ENCODE measurements at regions not wholly inside any gene's neighbourhood (a gene's known extent, or its start where the extent isn't known, plus 50 kb on each side); places are given as distances from the start of the nearest gene placed in this dataset.
"Not testable (repeated sequence)": the region's sequence is repeated elsewhere in the genome, so short reads cannot be mapped to it uniquely, and the experiment has no call there.

DNA sequence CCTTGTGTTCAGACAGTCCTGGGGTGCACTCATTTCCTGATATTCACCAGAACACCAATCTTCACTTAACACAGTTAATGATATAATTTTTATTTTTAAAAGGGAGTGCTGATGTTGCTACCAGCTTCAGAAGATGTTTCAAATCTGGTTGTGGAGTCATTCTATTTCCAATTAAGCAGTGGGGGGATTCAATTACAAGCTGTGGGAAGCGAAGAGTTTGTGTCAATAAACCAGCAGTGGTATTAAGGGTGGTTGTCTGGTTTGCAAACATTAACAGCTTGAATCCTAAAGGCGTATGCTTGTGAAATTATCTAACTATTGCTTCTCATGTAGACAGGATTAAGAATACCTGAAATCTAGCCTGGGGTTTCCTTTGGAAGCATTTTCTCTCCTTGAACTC, 1637.5 kb upstream of the GOT2 start:
- Mint-ChIP-seq H3K27me3 (ENCODE audit: low read depth) (no peaks in the 10 kb centered on the region), H3K27ac (no peak overlapping the region), H3K4me1 (ENCODE audit: low read depth) (no peaks in the 10 kb centered on the region), H3K9me3 (peaks cover 31% of the 10 kb centered on the region), H3K4me3 (ENCODE audit: low read depth) (no peak overlapping the region), H3K36me3 (ENCODE audit: low read depth) (no peaks in the 10 kb centered on the region)
- no peak for DNase-seq (ENCODE audit: low spot score)
- intact Hi-C loops (cut with micrococcal nuclease), result no loop called here

DNA sequence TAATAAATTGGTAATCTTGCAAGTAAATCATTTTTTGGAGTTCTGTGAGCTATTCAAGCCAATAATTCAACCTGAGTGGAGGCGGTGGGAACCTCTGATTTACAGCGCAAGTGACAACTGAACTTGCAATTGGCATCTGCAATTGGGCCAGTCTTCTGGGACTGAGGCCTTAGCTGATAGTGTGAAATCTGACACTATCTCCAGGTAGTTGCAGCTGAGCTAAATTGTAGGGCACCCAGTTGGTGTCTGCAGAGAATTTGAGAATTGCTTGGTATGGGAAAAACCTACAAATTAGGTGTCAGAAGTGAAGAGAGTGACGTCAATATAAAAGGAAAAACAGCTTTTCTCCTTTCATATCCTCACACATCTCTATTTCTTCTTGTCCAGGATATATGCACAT, 1633.6 kb upstream of the GOT2 start:
- H3K4me1 Mint-ChIP-seq (ENCODE audit: low read depth), result no peaks in the 10 kb centered on the region
- H3K4me3 Mint-ChIP-seq (ENCODE audit: low read depth), result no peak overlapping the region
- peaks cover 20% of the 10 kb centered on the region for H3K9me3 Mint-ChIP-seq
- H3K36me3 Mint-ChIP-seq (ENCODE audit: low read depth), result no peaks in the 10 kb centered on the region
- DNase-seq (ENCODE audit: low spot score), result no peak
- intact Hi-C loops (cut with micrococcal nuclease), result no loop called here
- no peak overlapping the region for H3K27ac Mint-ChIP-seq
- no peaks in the 10 kb centered on the region for H3K27me3 Mint-ChIP-seq (ENCODE audit: low read depth)

DNA sequence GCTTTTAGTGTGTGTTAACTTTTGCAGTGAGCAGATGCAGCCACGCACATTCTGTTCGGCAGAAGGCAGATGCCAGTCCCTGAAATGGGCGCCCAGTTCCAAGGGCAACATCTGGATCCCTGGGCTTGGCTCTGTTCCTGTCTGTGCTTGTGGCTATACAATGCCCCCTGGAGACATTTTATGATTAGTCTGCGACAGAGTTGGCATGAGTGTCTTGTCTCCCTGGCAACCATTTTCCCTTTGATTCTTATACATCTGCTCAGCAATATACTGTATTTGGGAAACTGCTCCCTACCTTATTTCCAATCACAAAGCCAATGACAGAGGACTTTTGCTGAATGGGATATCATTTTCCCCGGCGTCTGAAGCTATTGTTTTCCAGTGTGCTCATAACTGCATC, 1629.5 kb upstream of the GOT2 start:
- Mint-ChIP-seq H3K4me1 (ENCODE audit: low read depth) (no peaks in the 10 kb centered on the region), H3K9me3 (peaks cover 13% of the 10 kb centered on the region), H3K36me3 (ENCODE audit: low read depth) (no peaks in the 10 kb centered on the region), H3K27me3 (ENCODE audit: low read depth) (no peaks in the 10 kb centered on the region), H3K4me3 (ENCODE audit: low read depth) (no peak overlapping the region), H3K27ac (no peak overlapping the region)
- intact Hi-C loops (cut with micrococcal nuclease), result no loop called here
- DNase-seq (ENCODE audit: low spot score), result no peak

DNA sequence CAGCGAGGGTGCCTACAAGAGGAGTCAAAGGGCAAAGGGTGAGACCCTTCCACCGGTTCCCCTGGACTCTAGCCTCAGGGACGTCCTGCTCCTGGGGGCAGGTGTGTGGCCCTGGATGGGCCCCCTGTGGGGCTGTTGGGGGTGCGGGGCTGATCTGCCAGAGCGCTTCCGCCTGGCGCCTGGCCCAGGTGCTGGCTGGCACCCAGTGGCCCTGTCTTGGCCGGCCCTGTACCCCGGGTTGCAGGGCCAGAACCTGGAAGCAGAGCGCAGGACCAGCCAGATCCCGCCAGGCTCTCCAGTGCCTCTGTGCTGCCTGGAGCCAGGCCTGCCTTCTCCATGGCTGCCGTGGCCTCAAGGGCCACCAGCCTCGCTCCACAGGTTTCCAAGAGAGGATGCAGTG, 1625.8 kb upstream of the GOT2 start:
- H3K4me3 Mint-ChIP-seq (ENCODE audit: low read depth); H3K27ac Mint-ChIP-seq; H3K27me3 Mint-ChIP-seq (ENCODE audit: low read depth); intact Hi-C loops (cut with micrococcal nuclease); DNase-seq (ENCODE audit: low spot score); H3K36me3 Mint-ChIP-seq (ENCODE audit: low read depth); H3K4me1 Mint-ChIP-seq (ENCODE audit: low read depth): not testable (repeated sequence)
- peaks cover 24% of the 10 kb centered on the region for H3K9me3 Mint-ChIP-seq

DNA sequence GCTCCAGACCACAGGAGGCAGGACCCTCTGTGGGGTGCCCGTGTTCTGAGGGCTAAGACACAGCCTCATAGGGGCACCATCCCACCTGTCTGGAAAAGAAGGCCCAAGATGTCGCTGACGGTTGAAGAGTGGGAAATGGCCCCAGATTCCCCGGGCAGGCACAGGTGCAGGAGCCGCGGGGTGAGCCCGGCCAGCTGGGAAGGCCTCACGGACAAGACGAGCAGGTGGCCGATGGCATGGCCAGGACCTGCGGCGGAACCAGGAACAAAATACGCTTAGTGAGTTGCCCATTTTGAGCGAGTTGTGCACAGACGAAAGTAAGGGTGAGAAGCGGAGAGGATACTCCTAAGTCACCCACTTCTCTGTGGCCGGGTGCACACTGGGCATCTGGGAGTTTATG, 1625.3 kb upstream of the GOT2 start:
- H3K27ac Mint-ChIP-seq; H3K4me1 Mint-ChIP-seq (ENCODE audit: low read depth); H3K4me3 Mint-ChIP-seq (ENCODE audit: low read depth); intact Hi-C loops (cut with micrococcal nuclease); H3K27me3 Mint-ChIP-seq (ENCODE audit: low read depth); H3K36me3 Mint-ChIP-seq (ENCODE audit: low read depth); DNase-seq (ENCODE audit: low spot score): not testable (repeated sequence)
- peaks cover 22% of the 10 kb centered on the region for H3K9me3 Mint-ChIP-seq

DNA sequence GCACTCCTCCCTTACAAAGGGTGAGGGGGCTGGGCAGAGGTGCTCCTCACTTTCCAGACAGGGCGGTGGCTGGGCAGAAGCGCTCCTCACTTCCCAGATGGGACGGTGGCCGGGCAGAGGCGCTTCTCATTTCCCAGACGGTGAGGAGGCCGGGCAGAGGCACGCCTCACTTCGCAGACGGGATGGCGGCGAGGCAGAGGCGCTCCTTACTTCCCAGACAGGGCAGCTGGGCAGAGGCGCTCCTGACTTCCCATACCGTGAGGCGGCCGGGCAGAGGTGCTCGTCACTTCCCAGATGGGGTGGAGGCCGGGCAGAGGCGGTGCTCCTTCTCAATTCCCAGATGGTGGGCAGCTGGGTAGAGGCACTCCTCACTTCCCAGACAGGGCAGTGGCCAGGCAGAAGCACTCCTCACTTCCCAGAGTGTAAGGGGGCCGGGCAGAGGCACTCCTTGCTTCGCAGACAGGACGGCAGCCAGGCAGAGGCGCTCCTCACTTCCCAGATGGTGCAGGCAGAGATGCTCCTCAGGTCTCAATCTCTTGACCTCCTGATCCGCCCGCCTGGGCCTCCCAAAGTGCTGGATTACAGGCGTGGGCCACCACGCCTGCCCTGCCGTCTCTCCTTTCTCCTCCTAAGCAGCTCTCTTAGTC, 1623.9 kb upstream of the GOT2 start:
- H3K9me3 Mint-ChIP-seq, result peaks cover 23% of the 10 kb centered on the region
- H3K4me3 Mint-ChIP-seq (ENCODE audit: low read depth); H3K4me1 Mint-ChIP-seq (ENCODE audit: low read depth); intact Hi-C loops (cut with micrococcal nuclease); H3K36me3 Mint-ChIP-seq (ENCODE audit: low read depth); H3K27ac Mint-ChIP-seq; DNase-seq (ENCODE audit: low spot score); H3K27me3 Mint-ChIP-seq (ENCODE audit: low read depth): not testable (repeated sequence)

DNA sequence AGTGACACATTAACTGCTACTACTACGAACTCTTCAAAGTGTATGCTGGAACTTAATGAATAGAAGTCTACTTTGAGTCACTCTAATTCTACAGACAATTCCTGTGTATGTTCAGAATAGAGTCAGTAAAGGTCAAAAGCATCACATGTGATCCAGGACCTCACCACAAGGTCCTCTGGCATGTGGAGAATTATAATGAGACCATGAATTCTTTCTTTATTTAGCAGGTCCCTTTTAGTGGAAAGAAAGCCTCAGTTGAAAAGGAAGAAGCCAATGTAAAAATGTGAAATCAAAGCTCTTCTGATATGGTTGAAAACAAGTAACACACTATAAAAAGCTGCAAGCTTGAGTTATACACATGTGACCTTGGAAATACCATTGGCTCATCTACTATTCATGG, 1612.1 kb upstream of the GOT2 start:
- H3K9me3 Mint-ChIP-seq, result peaks cover 33% of the 10 kb centered on the region
- H3K27me3 Mint-ChIP-seq (ENCODE audit: low read depth), result no peaks in the 10 kb centered on the region
- H3K4me1 Mint-ChIP-seq (ENCODE audit: low read depth), result no peaks in the 10 kb centered on the region
- DNase-seq (ENCODE audit: low spot score), result no peak
- intact Hi-C loops (cut with micrococcal nuclease), result no loop called here
- no peaks in the 10 kb centered on the region for H3K36me3 Mint-ChIP-seq (ENCODE audit: low read depth)
- H3K27ac Mint-ChIP-seq, result no peak overlapping the region
- no peak overlapping the region for H3K4me3 Mint-ChIP-seq (ENCODE audit: low read depth)

DNA sequence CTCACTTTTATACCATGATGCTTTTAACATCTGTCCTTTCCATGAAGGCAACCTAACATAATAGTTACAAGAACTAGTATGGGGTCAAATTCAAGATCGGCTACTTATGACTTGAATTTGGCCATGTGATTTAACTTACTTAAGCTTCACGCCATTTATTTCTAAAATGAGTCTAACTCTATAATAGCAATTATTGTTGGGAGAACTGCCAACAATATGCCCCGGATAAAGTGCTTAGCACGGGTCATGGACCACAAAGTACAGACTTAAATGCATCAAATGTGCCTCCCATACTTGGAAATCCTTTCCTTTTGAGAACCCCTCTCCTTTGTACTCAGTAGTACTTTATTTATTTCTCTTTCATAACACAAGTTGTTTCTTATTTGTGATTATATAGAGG, 1603.6 kb upstream of the GOT2 start:
- no peaks in the 10 kb centered on the region for H3K27me3 Mint-ChIP-seq (ENCODE audit: low read depth)
- no peak overlapping the region for H3K4me3 Mint-ChIP-seq (ENCODE audit: low read depth)
- no peak overlapping the region for H3K27ac Mint-ChIP-seq
- H3K9me3 Mint-ChIP-seq, result peaks cover 20% of the 10 kb centered on the region
- DNase-seq (ENCODE audit: low spot score), result no peak
- no peaks in the 10 kb centered on the region for H3K36me3 Mint-ChIP-seq (ENCODE audit: low read depth)
- intact Hi-C loops (cut with micrococcal nuclease), result no loop called here
- H3K4me1 Mint-ChIP-seq (ENCODE audit: low read depth), result no peaks in the 10 kb centered on the region

DNA sequence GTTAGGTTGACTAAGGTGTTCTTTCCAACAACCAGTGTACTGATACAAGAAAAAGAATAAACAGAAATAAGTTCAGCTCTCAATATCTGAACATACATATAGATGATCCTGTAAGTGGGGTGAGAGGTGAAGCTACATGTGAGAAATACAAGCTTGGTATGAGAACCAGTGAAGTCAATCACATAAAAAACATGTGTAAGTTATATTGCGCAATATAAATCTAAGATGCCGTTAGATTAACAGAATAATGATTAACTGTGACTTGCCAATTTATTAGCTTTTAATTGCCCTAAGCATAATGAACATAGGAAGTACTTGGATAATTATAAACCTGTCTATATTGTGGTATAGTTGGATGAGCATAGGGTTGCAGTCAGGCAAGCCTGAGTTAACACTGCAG, 1597.1 kb upstream of the GOT2 start:
- Mint-ChIP-seq H3K4me1 (ENCODE audit: low read depth) (no peaks in the 10 kb centered on the region), H3K9me3 (peaks cover 30% of the 10 kb centered on the region), H3K36me3 (ENCODE audit: low read depth) (no peaks in the 10 kb centered on the region), H3K27ac (no peak overlapping the region), H3K4me3 (ENCODE audit: low read depth) (no peak overlapping the region), H3K27me3 (ENCODE audit: low read depth) (no peaks in the 10 kb centered on the region)
- DNase-seq (ENCODE audit: low spot score), result no peak
- intact Hi-C loops (cut with micrococcal nuclease), result no loop called here

DNA sequence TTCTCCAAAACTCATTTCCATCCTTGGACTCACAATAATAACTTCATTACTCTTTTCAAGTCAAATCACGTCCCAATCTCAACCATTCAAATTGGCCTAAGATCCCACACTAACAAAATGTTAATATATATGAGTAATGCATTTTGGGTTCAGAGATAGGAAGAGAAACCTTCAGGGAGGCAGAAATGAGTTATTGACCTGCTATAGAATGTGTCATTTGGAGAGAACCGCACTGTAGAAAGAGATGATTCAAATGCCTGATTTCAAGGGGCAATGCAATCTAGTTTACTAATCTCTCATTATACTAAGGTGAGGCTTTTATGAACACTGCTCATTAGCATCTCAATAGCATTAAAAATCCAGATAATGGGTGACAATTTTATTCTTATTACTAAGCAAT, 1595.0 kb upstream of the GOT2 start:
- H3K4me1 Mint-ChIP-seq (ENCODE audit: low read depth), result no peaks in the 10 kb centered on the region
- H3K27ac Mint-ChIP-seq, result no peak overlapping the region
- H3K4me3 Mint-ChIP-seq (ENCODE audit: low read depth), result no peak overlapping the region
- no peak for DNase-seq (ENCODE audit: low spot score)
- H3K36me3 Mint-ChIP-seq (ENCODE audit: low read depth), result no peaks in the 10 kb centered on the region
- peaks cover 26% of the 10 kb centered on the region for H3K9me3 Mint-ChIP-seq
- no peaks in the 10 kb centered on the region for H3K27me3 Mint-ChIP-seq (ENCODE audit: low read depth)
- intact Hi-C loops (cut with micrococcal nuclease), result no loop called here

DNA sequence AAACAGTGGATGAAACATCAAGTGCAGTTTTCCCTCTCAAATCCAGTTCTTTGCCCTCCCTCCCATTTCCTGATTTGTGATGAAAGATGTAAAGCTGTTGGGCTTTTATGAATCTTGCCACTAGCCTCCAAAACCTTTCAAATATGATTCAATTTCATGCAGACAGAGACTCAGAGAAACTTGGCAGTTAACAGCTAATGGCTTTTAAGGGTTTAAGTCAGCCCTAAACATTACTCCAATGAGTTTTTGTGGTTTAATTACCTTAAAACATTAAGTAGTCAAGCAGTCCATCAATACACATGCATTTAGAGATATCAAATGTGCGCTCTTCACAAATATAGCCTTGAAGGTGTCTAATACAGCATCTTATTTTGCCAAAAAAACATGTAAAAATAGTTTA, 1594.0 kb upstream of the GOT2 start:
- DNase-seq (ENCODE audit: low spot score), result no peak
- H3K4me3 Mint-ChIP-seq (ENCODE audit: low read depth), result no peak overlapping the region
- no peaks in the 10 kb centered on the region for H3K36me3 Mint-ChIP-seq (ENCODE audit: low read depth)
- no peaks in the 10 kb centered on the region for H3K4me1 Mint-ChIP-seq (ENCODE audit: low read depth)
- H3K27me3 Mint-ChIP-seq (ENCODE audit: low read depth), result no peaks in the 10 kb centered on the region
- H3K27ac Mint-ChIP-seq, result no peak overlapping the region
- intact Hi-C loops (cut with micrococcal nuclease), result no loop called here
- H3K9me3 Mint-ChIP-seq, result peaks cover 27% of the 10 kb centered on the region

DNA sequence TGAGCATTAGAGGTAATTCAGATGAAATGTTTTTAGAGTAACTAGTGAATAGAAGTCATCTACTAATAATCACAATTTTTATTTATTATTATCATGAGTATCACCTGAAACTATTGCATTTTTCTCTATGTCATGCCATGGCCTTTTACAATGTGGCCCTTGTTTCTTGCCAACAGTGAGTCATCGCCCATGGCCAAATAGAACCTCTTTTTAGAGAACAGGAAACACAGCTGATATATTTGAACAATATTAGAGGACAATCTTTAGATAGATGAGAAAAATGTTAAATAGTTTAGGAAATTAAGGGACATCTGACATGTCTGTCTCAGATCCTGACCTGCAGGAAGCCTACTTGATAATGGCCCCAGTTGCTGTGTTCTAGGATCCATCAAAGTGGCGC, 1584.4 kb upstream of the GOT2 start:
- no peaks in the 10 kb centered on the region for H3K4me1 Mint-ChIP-seq (ENCODE audit: low read depth)
- no peak overlapping the region for H3K27ac Mint-ChIP-seq
- H3K27me3 Mint-ChIP-seq (ENCODE audit: low read depth), result no peaks in the 10 kb centered on the region
- DNase-seq (ENCODE audit: low spot score), result no peak
- intact Hi-C loops (cut with micrococcal nuclease), result no loop called here
- no peaks in the 10 kb centered on the region for H3K36me3 Mint-ChIP-seq (ENCODE audit: low read depth)
- no peak overlapping the region for H3K4me3 Mint-ChIP-seq (ENCODE audit: low read depth)
- peaks cover 33% of the 10 kb centered on the region for H3K9me3 Mint-ChIP-seq

DNA sequence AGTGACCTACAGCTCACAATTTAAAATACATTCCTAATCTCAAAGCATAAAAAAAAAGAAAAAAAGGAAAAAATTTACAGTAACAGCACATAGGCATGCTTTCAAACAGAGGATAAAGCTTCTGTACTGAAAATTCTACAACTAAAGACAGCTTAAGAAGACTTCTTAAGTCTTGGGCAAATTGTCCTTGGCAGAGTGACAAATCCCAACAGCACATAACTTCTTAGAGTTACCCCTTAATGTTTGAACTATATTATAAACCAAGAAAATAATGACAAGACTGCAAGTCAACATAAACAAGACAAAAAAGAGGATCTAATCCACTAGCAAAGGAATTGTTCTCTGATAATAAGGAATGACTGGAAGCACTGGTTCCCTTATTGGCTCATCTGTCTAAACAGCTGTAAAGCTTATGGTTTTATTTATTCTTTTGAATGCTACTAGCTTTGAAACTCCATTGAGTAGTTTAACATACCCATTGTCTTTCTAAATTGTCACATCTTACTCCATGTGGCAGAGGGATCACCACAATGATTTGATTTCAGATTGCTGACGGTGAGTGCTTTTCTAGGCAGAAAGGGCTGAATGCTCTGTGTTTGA, 1576.8 kb upstream of the GOT2 start:
- H3K4me3 Mint-ChIP-seq (ENCODE audit: low read depth), result no peak overlapping the region
- no peak overlapping the region for H3K27ac Mint-ChIP-seq

DNA sequence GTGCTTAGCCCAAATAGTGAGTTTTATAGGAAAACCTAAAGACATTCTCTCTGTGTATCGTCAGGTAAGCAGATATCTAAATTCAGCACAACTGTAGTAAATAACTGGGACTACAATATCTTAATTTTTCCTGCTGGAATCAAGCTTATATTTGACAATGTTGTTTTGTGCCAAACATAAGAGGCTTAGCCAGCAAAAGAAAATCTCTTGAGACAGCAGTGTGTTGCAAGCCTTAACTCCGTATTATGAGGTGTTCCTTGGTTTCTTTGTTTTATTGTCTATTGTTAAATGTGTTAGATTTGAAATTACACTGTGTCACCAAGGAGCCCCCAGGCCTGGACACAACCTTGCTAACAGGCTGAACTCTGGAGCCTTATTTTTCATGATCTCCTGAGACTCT, 1570.6 kb upstream of the GOT2 start:
- Mint-ChIP-seq H3K36me3 (ENCODE audit: low read depth) (no peaks in the 10 kb centered on the region), H3K9me3 (peaks cover 54% of the 10 kb centered on the region), H3K4me3 (ENCODE audit: low read depth) (no peak overlapping the region), H3K4me1 (ENCODE audit: low read depth) (no peaks in the 10 kb centered on the region), H3K27ac (no peak overlapping the region), H3K27me3 (ENCODE audit: low read depth) (no peaks in the 10 kb centered on the region)
- intact Hi-C loops (cut with micrococcal nuclease), result no loop called here
- DNase-seq (ENCODE audit: low spot score), result no peak

More for the DNA sequence above, 1576.8 kb upstream of the GOT2 start:
- Mint-ChIP-seq H3K9me3 (peaks cover 34% of the 10 kb centered on the region), H3K4me1 (ENCODE audit: low read depth) (no peaks in the 10 kb centered on the region), H3K27me3 (ENCODE audit: low read depth) (no peaks in the 10 kb centered on the region), H3K36me3 (ENCODE audit: low read depth) (no peaks in the 10 kb centered on the region)
- intact Hi-C loops (cut with micrococcal nuclease), result no loop called here
- DNase-seq (ENCODE audit: low spot score), result no peak
